SK-N-MC (cell line): ENCODE measurements at regions not wholly inside any gene's neighbourhood (a gene's known extent, or its start where the extent isn't known, plus 50 kb on each side); places are given as distances from the start of the nearest gene placed in this dataset.

Experiments
- EZH2 ChIP-seq: fragments of 200-600 bp; sonication (generic); IDR thresholded peaks from one replicate; pipeline ENCODE4 v1.6.1; 2017; ENCODE audit warnings: antibody characterized with exemption
- FOXP2 ChIP-seq: optimal IDR thresholded peaks from 2 replicates; pipeline ENCODE3; 2011; ENCODE audit warnings: mild to moderate bottlenecking, moderate library complexity; ENCODE audit not compliant: insufficient read depth; ENCODE audit errors: extremely low read length, control extremely low read depth
- POLR2AphosphoS5 ChIP-seq: IDR thresholded peaks from 2 replicates; pipeline ENCODE4 v1.6.1; 2012; ENCODE audit warnings: mild to moderate bottlenecking, low read depth, low read length, borderline replicate concordance

GRCh38 chr1:228998179-228998578 lies 262.9 kb downstream of the RHOU start:
- TF ChIP-seq EZH2 (no peak), FOXP2 (no peak), POLR2AphosphoS5 (no peak)
